Mesodermal cell (in vitro differentiated cells): ENCODE measurements at regions not wholly inside any gene's neighbourhood (a gene's known extent, or its start where the extent isn't known, plus 50 kb on each side); places are given as distances from the start of the nearest gene placed in this dataset.
"Not testable (repeated sequence)": the region's sequence is repeated elsewhere in the genome, so short reads cannot be mapped to it uniquely, and the experiment has no call there.

Source experiments
- H3K27ac ChIP-seq: 2 replicates; pipeline ENCODE4 v1.7.0; 2013; ENCODE audit warnings: mild to moderate bottlenecking, low read depth, low read length, moderate library complexity; ENCODE audit not compliant: severe bottlenecking
- H3K36me3 ChIP-seq: 2 replicates; pipeline ENCODE4 v1.7.1; 2013; ENCODE audit warnings: mild to moderate bottlenecking, low read length, moderate library complexity; ENCODE audit not compliant: control insufficient read depth, insufficient read depth
- H3K4me1 ChIP-seq: one replicate; pipeline ENCODE4 v1.7.1; 2013; ENCODE audit warnings: mild to moderate bottlenecking, low read length; ENCODE audit not compliant: insufficient read depth, control insufficient read depth, poor library complexity, severe bottlenecking
- H3K4me3 ChIP-seq: 2 replicates; pipeline ENCODE4 v1.7.0; 2013; ENCODE audit warnings: low read length, control low read depth, mild to moderate bottlenecking; ENCODE audit not compliant: insufficient read depth, poor library complexity, severe bottlenecking; ENCODE audit errors: extremely low read depth
- H3K9me3 ChIP-seq: 2 replicates; pipeline ENCODE4 v1.7.1; 2013; ENCODE audit warnings: mild to moderate bottlenecking, low read length, moderate library complexity; ENCODE audit not compliant: control insufficient read depth
- WGBS, 2 experiments: methylation state at CpG; one replicate each; pipeline ENCODE4 v1.1.5; 2013; ENCODE audit warnings: missing lambda C conversion rate in 2 of 2; ENCODE audit not compliant: insufficient coverage in 2 of 2; 5-methylcytosine and 5-hydroxymethylcytosine counted together

- Histone ChIP-seq H3K4me1 (no peaks in the 10 kb centered on the region), H3K27ac (no peak overlapping the region), H3K4me3 (no peak overlapping the region), H3K36me3 (no peaks in the 10 kb centered on the region), H3K9me3 (no peaks in the 10 kb centered on the region)
- 100% methylated on average over 1 of the region's 1 CpG; no CpG with 5 or more reads in 1 of the 2 experiments for WGBS, 2 experiments
Measured at GRCh38 chr6:141541581-141542324, 591.0 kb upstream of the GJE1 start.

- Histone ChIP-seq H3K4me3 (no peak overlapping the region), H3K27ac (no peak overlapping the region), H3K36me3 (no peaks in the 10 kb centered on the region), H3K9me3 (no peaks in the 10 kb centered on the region), H3K4me1 (no peaks in the 10 kb centered on the region)
- WGBS, 2 experiments: 57 to 100% methylated on average over 1 of the region's 4 CpGs
Measured at GRCh38 chr6:141540207-141540606, 592.5 kb upstream of the GJE1 start.

GRCh38 chr6:141539617-141540016 lies 593.1 kb upstream of the GJE1 start:
- Histone ChIP-seq H3K27ac (no peak overlapping the region), H3K4me1 (no peaks in the 10 kb centered on the region), H3K9me3 (no peaks in the 10 kb centered on the region), H3K36me3 (no peaks in the 10 kb centered on the region), H3K4me3 (no peak overlapping the region)
- 100% methylated on average over 1 of the region's 1 CpG; no CpG with 5 or more reads in 1 of the 2 experiments for WGBS, 2 experiments

GRCh38 chr6:141532211-141532610 lies 600.5 kb upstream of the GJE1 start:
- Histone ChIP-seq H3K4me1 (no peaks in the 10 kb centered on the region), H3K4me3 (no peak overlapping the region), H3K27ac (no peak overlapping the region), H3K9me3 (peaks cover 12% of the 10 kb centered on the region), H3K36me3 (no peaks in the 10 kb centered on the region)
- WGBS, 2 experiments: no CpG with 5 or more reads among the region's 2 CpGs

GRCh38 chr6:141531040-141531439 lies 601.7 kb upstream of the GJE1 start:
- Histone ChIP-seq H3K4me3 (no peak overlapping the region), H3K4me1 (no peaks in the 10 kb centered on the region), H3K27ac (no peak overlapping the region), H3K36me3 (no peaks in the 10 kb centered on the region), H3K9me3 (peaks cover 12% of the 10 kb centered on the region)
- 68 to 93% methylated on average over 3 of the region's 5 CpGs for WGBS, 2 experiments

GRCh38 chr6:141528596-141528995 lies 604.1 kb upstream of the GJE1 start:
- H3K4me3 ChIP-seq: no peak overlapping the region
- H3K27ac ChIP-seq: no peak overlapping the region
- H3K9me3 ChIP-seq: peaks cover 12% of the 10 kb centered on the region
- H3K36me3 ChIP-seq: no peaks in the 10 kb centered on the region
- no CpG with 5 or more reads among the region's 1 CpG for WGBS, 2 experiments
- no peaks in the 10 kb centered on the region for H3K4me1 ChIP-seq

- Histone ChIP-seq H3K9me3 (peaks cover 11% of the 10 kb centered on the region), H3K36me3 (no peaks in the 10 kb centered on the region), H3K27ac (no peak overlapping the region), H3K4me1 (no peaks in the 10 kb centered on the region), H3K4me3 (no peak overlapping the region)
- 89 to 92% methylated on average over 3 to 6 of the region's 6 CpGs for WGBS, 2 experiments
Measured at GRCh38 chr6:141526985-141527384, 605.7 kb upstream of the GJE1 start.

GRCh38 chr6:141521440-141521839 lies 611.3 kb upstream of the GJE1 start:
- H3K27ac ChIP-seq: no peak overlapping the region
- no peaks in the 10 kb centered on the region for H3K9me3 ChIP-seq
- no peaks in the 10 kb centered on the region for H3K36me3 ChIP-seq
- no peaks in the 10 kb centered on the region for H3K4me1 ChIP-seq
- no peak overlapping the region for H3K4me3 ChIP-seq

GRCh38 chr6:141513830-141514229 lies 618.9 kb upstream of the GJE1 start:
- Histone ChIP-seq H3K4me1 (no peaks in the 10 kb centered on the region), H3K27ac (no peak overlapping the region), H3K4me3 (no peak overlapping the region), H3K9me3 (no peaks in the 10 kb centered on the region), H3K36me3 (no peaks in the 10 kb centered on the region)
- WGBS, 2 experiments: no CpG with 5 or more reads among the region's 1 CpG

- Histone ChIP-seq H3K27ac (no peak overlapping the region), H3K36me3 (no peaks in the 10 kb centered on the region), H3K4me3 (no peak overlapping the region), H3K9me3 (peaks cover 4% of the 10 kb centered on the region), H3K4me1 (no peaks in the 10 kb centered on the region)
Measured at GRCh38 chr6:141510803-141511202, 621.9 kb upstream of the GJE1 start.

- WGBS, 2 experiments: 87 to 100% methylated on average over 1 of the region's 1 CpG
- H3K36me3 ChIP-seq, H3K4me3 ChIP-seq, H3K27ac ChIP-seq, H3K4me1 ChIP-seq: not testable (repeated sequence)
- H3K9me3 ChIP-seq: peaks cover 14% of the 10 kb centered on the region
Measured at GRCh38 chr6:141506062-141506461, 626.7 kb upstream of the GJE1 start.
